Suppressor macrophage (primary cell): ENCODE measurements at regions not wholly inside any gene's neighbourhood (a gene's known extent, or its start where the extent isn't known, plus 50 kb on each side); places are given as distances from the start of the nearest gene placed in this dataset.

Experiments used
- DNase-seq, 4 experiments: peaks; one replicate each; pipeline ENCODE4 v3.0.0-alpha.2; 2020 to 2022

GRCh38 chr18:45169610-45170009 is 445.7 kb upstream of the SLC14A2 start:
- DNase-seq, result peak in 3 of 4 experiments; percentile 37 to 64 (median 61)

GRCh38 chr18:45171679-45172191 is 443.5 kb upstream of the SLC14A2 start:
- DNase-seq, result peak in 2 of 4 experiments; percentile 4 to 8

- DNase-seq, result no peak
These were observed 441.9 kb upstream of the SLC14A2 start for GRCh38 chr18:45173327-45173726.

- DNase-seq, result no peak
These were observed 441.3 kb upstream of the SLC14A2 start for GRCh38 chr18:45173799-45174519.

GRCh38 chr18:45174629-45175136 is 440.6 kb upstream of the SLC14A2 start:
- DNase-seq, result no peak

- DNase-seq, result no peak
These were observed 439.8 kb upstream of the SLC14A2 start for GRCh38 chr18:45175511-45175910.

- no peak for DNase-seq
These were observed 428.4 kb upstream of the SLC14A2 start for GRCh38 chr18:45186832-45187231.

GRCh38 chr18:45191795-45192194 is 423.5 kb upstream of the SLC14A2 start:
- no peak for DNase-seq

- DNase-seq, result peak in 3 of 4 experiments; percentile 10 to 58 (median 22)
These were observed 417.7 kb upstream of the SLC14A2 start for GRCh38 chr18:45197526-45197970.

- no peak for DNase-seq
These were observed 416.8 kb upstream of the SLC14A2 start for GRCh38 chr18:45198526-45198925.

GRCh38 chr18:45201029-45201428 is 414.2 kb upstream of the SLC14A2 start:
- DNase-seq, result no peak

- no peak for DNase-seq
These were observed 413.8 kb upstream of the SLC14A2 start for GRCh38 chr18:45201489-45201888.

- DNase-seq, result no peak
These were observed 413.2 kb upstream of the SLC14A2 start for GRCh38 chr18:45202061-45202460.

- no peak for DNase-seq
These were observed 411.6 kb upstream of the SLC14A2 start for GRCh38 chr18:45203677-45204076.

GRCh38 chr18:45207328-45207727 is 407.9 kb upstream of the SLC14A2 start:
- no peak for DNase-seq

GRCh38 chr18:45208164-45208563 is 407.1 kb upstream of the SLC14A2 start:
- DNase-seq, result no peak

- peak; percentile 88 to 93 (median 92) for DNase-seq
These were observed 402.9 kb upstream of the SLC14A2 start for GRCh38 chr18:45212181-45213039.

GRCh38 chr18:45213040-45213333 is 402.3 kb upstream of the SLC14A2 start:
- DNase-seq, result no peak

- DNase-seq, result no peak
These were observed 396.8 kb upstream of the SLC14A2 start for GRCh38 chr18:45218436-45218835.

GRCh38 chr18:45221363-45221762 is 393.9 kb upstream of the SLC14A2 start:
- no peak for DNase-seq

GRCh38 chr18:45222180-45222579 is 393.1 kb upstream of the SLC14A2 start:
- DNase-seq, result no peak

GRCh38 chr18:45227001-45227742 is 388.1 kb upstream of the SLC14A2 start:
- no peak for DNase-seq
